Mesenchymal stem cell (in vitro differentiated cells and primary cell): ENCODE measurements at regions not wholly inside any gene's neighbourhood (a gene's known extent, or its start where the extent isn't known, plus 50 kb on each side); places are given as distances from the start of the nearest gene placed in this dataset.

ENCODE experiments used
- DNase-seq: peaks from one replicate; pipeline ENCODE4 v3.0.0-alpha.2; 2013
- H2AFZ ChIP-seq: one replicate; pipeline ENCODE4 v1.6.1; 2013; ENCODE audit warnings: low read depth, mild to moderate bottlenecking, control low read depth, inconsistent platforms, low read length, moderate library complexity
- H2AK5ac ChIP-seq: 2 replicates; pipeline ENCODE4 v1.6.1; 2013; ENCODE audit warnings: low read length, moderate library complexity, mild to moderate bottlenecking, inconsistent platforms; ENCODE audit not compliant: severe bottlenecking
- H2BK120ac ChIP-seq: one replicate; pipeline ENCODE4 v1.6.1; 2013; ENCODE audit warnings: low read depth, mild to moderate bottlenecking, inconsistent platforms, low read length, moderate library complexity
- H2BK12ac ChIP-seq, 2 experiments: one replicate each; pipeline ENCODE4 v1.6.1; 2013; ENCODE audit warnings: inconsistent platforms in 2 of 2, low read length in 2 of 2, mild to moderate bottlenecking in 2 of 2, moderate library complexity in 2 of 2, control low read depth in 1 of 2
- H2BK15ac ChIP-seq: one replicate; pipeline ENCODE4 v1.6.1; 2013; ENCODE audit warnings: mild to moderate bottlenecking, low read depth, inconsistent platforms; ENCODE audit not compliant: poor library complexity, severe bottlenecking
- H2BK5ac ChIP-seq: 2 replicates; pipeline ENCODE4 v1.6.1; 2013; ENCODE audit warnings: low read depth, mild to moderate bottlenecking, low read length, control low read depth, inconsistent platforms; ENCODE audit not compliant: poor library complexity, severe bottlenecking
- H3K14ac ChIP-seq, 2 experiments: one replicate each; pipeline ENCODE4 v1.6.1; 2013; ENCODE audit warnings: inconsistent platforms in 2 of 2, low read length in 2 of 2, control low read depth in 1 of 2, mild to moderate bottlenecking in 1 of 2, moderate library complexity in 1 of 2
- H3K18ac ChIP-seq, 2 experiments: one replicate each; pipeline ENCODE4 v1.6.1; 2013; ENCODE audit warnings: inconsistent platforms in 2 of 2, low read length in 2 of 2, control low read depth in 1 of 2, low read depth in 1 of 2, mild to moderate bottlenecking in 1 of 2
- H3K23ac ChIP-seq, 2 experiments: one replicate each; pipeline ENCODE4 v1.6.1; 2013; ENCODE audit warnings: inconsistent platforms in 2 of 2, low read length in 2 of 2, mild to moderate bottlenecking in 2 of 2, moderate library complexity in 2 of 2, control low read depth in 1 of 2
- H3K27ac ChIP-seq: 2 replicates; pipeline ENCODE4 v1.5.1; 2013; ENCODE audit warnings: mild to moderate bottlenecking, moderate library complexity, low read length, control low read depth, inconsistent platforms; ENCODE audit not compliant: poor library complexity, severe bottlenecking
- H3K27me3 ChIP-seq, 2 experiments: 2 replicates each; pipeline versions ENCODE4 v1.6.1 to v1.7.0; 2013; ENCODE audit warnings: low read length in 2 of 2, mild to moderate bottlenecking in 2 of 2, moderate library complexity in 2 of 2, control low read depth in 1 of 2, inconsistent platforms in 1 of 2; ENCODE audit not compliant: control insufficient read depth in 1 of 2, insufficient read depth in 1 of 2
- H3K36me3 ChIP-seq, 2 experiments: 2 replicates each; pipeline versions ENCODE4 v1.6.1 to v1.7.0; 2013; ENCODE audit warnings: low read length in 2 of 2, control low read depth in 1 of 2, inconsistent platforms in 1 of 2, low read depth in 1 of 2, mild to moderate bottlenecking in 1 of 2; ENCODE audit not compliant: insufficient read depth in 2 of 2, control insufficient read depth in 1 of 2
- H3K4ac ChIP-seq, 2 experiments: one replicate each; pipeline ENCODE4 v1.6.1; 2013; ENCODE audit warnings: inconsistent platforms in 2 of 2, low read length in 2 of 2, mild to moderate bottlenecking in 2 of 2, moderate library complexity in 2 of 2, control low read depth in 1 of 2, low read depth in 1 of 2
- H3K4me1 ChIP-seq: 2 replicates; pipeline ENCODE4 v1.6.1; 2013; ENCODE audit warnings: low read depth, low read length, control low read depth; ENCODE audit not compliant: control insufficient read depth, insufficient read depth
- H3K4me2 ChIP-seq: 2 replicates; pipeline ENCODE4 v1.6.1; 2013; ENCODE audit warnings: low read length, mild to moderate bottlenecking, inconsistent platforms; ENCODE audit not compliant: poor library complexity, severe bottlenecking
- H3K4me3 ChIP-seq, 2 experiments: 2 replicates each; pipeline versions ENCODE4 v1.5.1 to v1.7.0; 2013; ENCODE audit warnings: low read length in 2 of 2, mild to moderate bottlenecking in 2 of 2, control low read depth in 1 of 2, low read depth in 1 of 2; ENCODE audit not compliant: insufficient read depth in 1 of 2
- H3K79me1 ChIP-seq: replicated peaks from 2 replicates; pipeline ENCODE4 v1.6.1; 2013; ENCODE audit warnings: mild to moderate bottlenecking, control low read depth, low read length, inconsistent platforms; ENCODE audit not compliant: poor library complexity, severe bottlenecking
- H3K9ac ChIP-seq: 2 replicates; pipeline ENCODE4 v1.7.0; 2013; ENCODE audit warnings: mild to moderate bottlenecking, low read length, moderate library complexity
- H3K9me3 ChIP-seq: 2 replicates; pipeline ENCODE4 v1.7.0; 2013; ENCODE audit warnings: mild to moderate bottlenecking, low read length; ENCODE audit not compliant: control insufficient read depth
- H4K8ac ChIP-seq: one replicate; pipeline ENCODE4 v1.6.1; 2013; ENCODE audit warnings: inconsistent platforms, mild to moderate bottlenecking, low read length, moderate library complexity
- H4K91ac ChIP-seq: one replicate; pipeline ENCODE4 v1.6.1; 2013; ENCODE audit warnings: mild to moderate bottlenecking, low read length, inconsistent platforms
- WGBS: methylation state at CpG from one replicate; pipeline ENCODE4 v1.1.7; 2013; ENCODE audit warnings: mixed read lengths; 5-methylcytosine and 5-hydroxymethylcytosine counted together

- WGBS: 66% methylated on average over 3 of the region's 5 CpGs
- peaks cover 3% of the 10 kb centered on the region for H3K9me3 ChIP-seq
Measured at GRCh38 chr2:52844701-52845423, 922.7 kb upstream of the CHAC2 start.

DNA sequence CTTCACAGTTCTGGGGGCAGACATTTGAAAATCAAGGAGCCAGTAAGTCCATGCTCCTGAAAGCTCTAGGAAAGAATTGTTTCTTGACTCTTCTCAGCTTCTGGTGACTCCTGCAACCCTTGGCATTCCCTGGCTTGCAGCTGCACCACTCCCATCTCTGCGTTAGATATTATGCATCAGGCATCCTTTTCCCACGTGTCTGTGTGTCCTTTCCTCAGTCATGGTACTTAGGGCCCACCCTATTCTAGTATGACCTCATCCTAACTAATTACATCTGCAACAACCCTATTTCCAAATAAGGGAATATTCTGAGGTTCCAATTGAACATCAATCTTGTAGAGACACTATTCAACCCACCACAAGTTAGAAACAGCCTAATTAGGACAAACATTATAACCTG lies 931.7 kb upstream of the CHAC2 start:
- Histone ChIP-seq H2BK5ac (no peak overlapping the region), H3K4me2 (no peak overlapping the region), H3K27ac (no peak overlapping the region), H3K79me1 (no peaks in the 10 kb centered on the region), H3K18ac (no peak overlapping the region), H3K9ac (no peak overlapping the region), H3K36me3 (no peaks in the 10 kb centered on the region), H3K4me1 (no peaks in the 10 kb centered on the region), H2BK15ac (no peak overlapping the region), H3K27me3 (no peaks in the 10 kb centered on the region), H3K14ac (no peak overlapping the region), H2BK12ac (no peak overlapping the region), H4K91ac (no peak overlapping the region), H2AFZ (no peak overlapping the region), H4K8ac (no peak overlapping the region), H3K4me3 (no peak overlapping the region), H2AK5ac (no peak overlapping the region), H3K4ac (no peak overlapping the region), H3K23ac (no peak overlapping the region), H2BK120ac (no peak overlapping the region), H3K9me3 (peaks cover 10% of the 10 kb centered on the region)
- WGBS: 78% methylated on average over 2 of the region's 2 CpGs
- no peak for DNase-seq

More at GRCh38 chr2:52844701-52845423, 922.7 kb upstream of the CHAC2 start:
- Histone ChIP-seq H2BK120ac (no peak overlapping the region), H3K23ac (no peak overlapping the region), H4K8ac (no peak overlapping the region), H2AFZ (no peak overlapping the region), H3K36me3 (no peaks in the 10 kb centered on the region), H2BK15ac (no peak overlapping the region), H3K79me1 (no peaks in the 10 kb centered on the region), H3K27ac (no peak overlapping the region), H3K18ac (no peak overlapping the region), H3K14ac (no peak overlapping the region), H3K4ac (no peak overlapping the region), H3K4me2 (no peak overlapping the region), H3K4me3 (no peak overlapping the region), H2BK12ac (no peak overlapping the region), H4K91ac (no peak overlapping the region), H2AK5ac (no peak overlapping the region), H3K27me3 (no peaks in the 10 kb centered on the region), H3K9ac (no peak overlapping the region), H2BK5ac (no peak overlapping the region), H3K4me1 (no peaks in the 10 kb centered on the region)
- DNase-seq: no peak

DNA sequence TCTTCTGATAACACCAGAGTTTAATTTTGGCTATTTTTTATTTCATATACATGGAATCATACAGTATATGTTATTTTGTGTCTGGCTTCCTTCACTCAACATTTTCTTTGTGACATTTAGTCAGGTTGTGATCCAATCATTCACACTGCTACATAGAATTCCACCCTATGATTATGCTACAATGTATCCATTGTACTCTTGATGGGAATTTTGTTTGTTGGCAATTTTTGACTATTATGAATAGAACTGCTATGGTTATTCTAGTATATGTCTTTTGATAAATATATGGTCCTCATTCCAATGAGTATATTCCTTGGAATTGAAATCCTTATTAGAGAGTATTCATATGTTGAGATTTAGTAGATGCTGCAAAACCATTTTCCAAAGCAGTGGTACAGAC lies 936.4 kb upstream of the CHAC2 start:
- H2BK5ac ChIP-seq: no peak overlapping the region
- no peak overlapping the region for H4K91ac ChIP-seq
- no peak overlapping the region for H2BK120ac ChIP-seq
- H2AFZ ChIP-seq: no peak overlapping the region
- no peak overlapping the region for H3K4me2 ChIP-seq
- no peak overlapping the region for H3K23ac ChIP-seq
- no peaks in the 10 kb centered on the region for H3K4me1 ChIP-seq
- H3K18ac ChIP-seq: no peak overlapping the region
- no peak overlapping the region for H4K8ac ChIP-seq
- no peak for DNase-seq
- no peak overlapping the region for H3K4ac ChIP-seq
- H3K36me3 ChIP-seq: no peaks in the 10 kb centered on the region
- H3K9me3 ChIP-seq: peaks cover 7% of the 10 kb centered on the region
- no peak overlapping the region for H3K14ac ChIP-seq
- no peaks in the 10 kb centered on the region for H3K79me1 ChIP-seq
- no peak overlapping the region for H2BK12ac ChIP-seq
- H2BK15ac ChIP-seq: no peak overlapping the region
- H3K27me3 ChIP-seq: no peaks in the 10 kb centered on the region
- H3K4me3 ChIP-seq: no peak overlapping the region
- no peak overlapping the region for H3K27ac ChIP-seq
- H2AK5ac ChIP-seq: no peak overlapping the region
- no peak overlapping the region for H3K9ac ChIP-seq

- no CpG with 5 or more reads among the region's 1 CpG for WGBS
- Histone ChIP-seq H2BK15ac (no peak overlapping the region), H3K9me3 (no peaks in the 10 kb centered on the region), H3K79me1 (no peaks in the 10 kb centered on the region), H3K4me3 (no peak overlapping the region), H2BK12ac (no peak overlapping the region), H3K36me3 (no peaks in the 10 kb centered on the region), H2AK5ac (no peak overlapping the region), H3K27ac (no peak overlapping the region), H3K4me1 (no peaks in the 10 kb centered on the region), H3K27me3 (no peaks in the 10 kb centered on the region), H2BK120ac (no peak overlapping the region), H4K91ac (no peak overlapping the region), H3K4ac (no peak overlapping the region), H3K18ac (no peak overlapping the region), H2BK5ac (no peak overlapping the region), H3K9ac (no peak overlapping the region), H3K4me2 (no peak overlapping the region), H2AFZ (no peak overlapping the region), H3K23ac (no peak overlapping the region), H4K8ac (no peak overlapping the region), H3K14ac (no peak overlapping the region)
- DNase-seq: no peak
Measured at GRCh38 chr2:52828112-52828511, 939.5 kb upstream of the CHAC2 start.
